ENCODE measurements at regions not wholly inside any gene's neighbourhood (a gene's known extent, or its start where the extent isn't known, plus 50 kb on each side); places are given as distances from the start of the nearest gene placed in this dataset.

DNA sequence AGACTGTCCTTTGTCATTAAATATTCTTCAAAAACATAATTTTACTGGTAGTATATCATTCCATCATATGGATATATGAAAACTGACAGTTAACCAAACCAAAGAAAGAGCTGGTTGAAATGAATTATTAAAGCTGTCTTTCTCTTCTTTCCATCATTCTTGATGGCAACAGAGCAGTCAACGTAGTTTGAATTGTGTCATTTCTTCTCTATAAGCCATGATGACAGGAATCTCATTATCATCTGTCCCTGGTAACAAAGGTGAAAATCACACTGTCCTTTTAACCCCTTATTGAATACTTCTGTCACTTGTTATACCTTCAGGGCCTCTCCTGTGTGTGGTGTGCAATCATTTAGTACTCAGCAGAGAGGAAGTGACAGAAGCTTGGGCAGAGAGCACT is 197.0 kb upstream of the SLITRK2 start:
- Mint-ChIP-seq H3K4me1 (peaks cover 2 to 3% of the 10 kb centered on the region in 2 experiments), H3K36me3 (ENCODE audit: insufficient read depth in 1 of 3, low read depth in 3 of 3) (no peaks in the 10 kb centered on the region), H3K27me3 (ENCODE audit: low read depth) (no peaks in the 10 kb centered on the region; the same call in 1 of the 2 replicates), H3K4me3 (no peak overlapping the region), H3K9me3 (peaks cover 53 to 58% of the 10 kb centered on the region in 2 experiments), H3K27ac (no peak overlapping the region)
- no peak overlapping the region for H4K8ac ChIP-seq (replicated peaks; ENCODE audit: insufficient read length, low read depth, low read length)
- no peak overlapping the region for H3K23ac ChIP-seq (ENCODE audit: insufficient read length, low read depth, low read length)
- no peak overlapping the region for H4K91ac ChIP-seq (ENCODE audit: insufficient read length, low read depth, low read length)
- H3K4me2 ChIP-seq (ENCODE audit: insufficient read depth, insufficient read length, low read length), result no peak overlapping the region
- no peak for DNase-seq
- no peaks in the 10 kb centered on the region for H4K20me1 ChIP-seq (ENCODE audit: control insufficient read depth, insufficient read depth, insufficient read length)
- no peaks in the 10 kb centered on the region for H3K4me1 ChIP-seq (ENCODE audit: insufficient read depth, low read length)
- no peak overlapping the region for H3K9ac ChIP-seq (ENCODE audit: extremely low read depth, insufficient read length, low read length)
- H2BK12ac ChIP-seq (ENCODE audit: insufficient read length, low read depth, low read length), result no peak overlapping the region
- no peak overlapping the region for H3K27ac ChIP-seq (ENCODE audit: insufficient read length, low read depth, low read length)
- no peak overlapping the region for H3K18ac ChIP-seq (ENCODE audit: insufficient read length, low read depth, low read length)
- no peak overlapping the region for H2AFZ ChIP-seq (ENCODE audit: low read length)
- no peaks in the 10 kb centered on the region for H3K27me3 ChIP-seq (ENCODE audit: insufficient read depth, low read length)
- no peak overlapping the region for H2BK120ac ChIP-seq (ENCODE audit: low read depth, low read length, poor library complexity, severe bottlenecking)
- no peak overlapping the region for H2BK20ac ChIP-seq (ENCODE audit: low read depth, low read length, poor library complexity, severe bottlenecking)
- H4K5ac ChIP-seq (ENCODE audit: insufficient read length, low read depth, low read length), result no peak overlapping the region
- H3K4ac ChIP-seq (ENCODE audit: low read depth, low read length), result no peak overlapping the region
- no peak overlapping the region for H3K56ac ChIP-seq (ENCODE audit: insufficient read length, low read depth, low read length)
- TF ChIP-seq, protein P1, sequence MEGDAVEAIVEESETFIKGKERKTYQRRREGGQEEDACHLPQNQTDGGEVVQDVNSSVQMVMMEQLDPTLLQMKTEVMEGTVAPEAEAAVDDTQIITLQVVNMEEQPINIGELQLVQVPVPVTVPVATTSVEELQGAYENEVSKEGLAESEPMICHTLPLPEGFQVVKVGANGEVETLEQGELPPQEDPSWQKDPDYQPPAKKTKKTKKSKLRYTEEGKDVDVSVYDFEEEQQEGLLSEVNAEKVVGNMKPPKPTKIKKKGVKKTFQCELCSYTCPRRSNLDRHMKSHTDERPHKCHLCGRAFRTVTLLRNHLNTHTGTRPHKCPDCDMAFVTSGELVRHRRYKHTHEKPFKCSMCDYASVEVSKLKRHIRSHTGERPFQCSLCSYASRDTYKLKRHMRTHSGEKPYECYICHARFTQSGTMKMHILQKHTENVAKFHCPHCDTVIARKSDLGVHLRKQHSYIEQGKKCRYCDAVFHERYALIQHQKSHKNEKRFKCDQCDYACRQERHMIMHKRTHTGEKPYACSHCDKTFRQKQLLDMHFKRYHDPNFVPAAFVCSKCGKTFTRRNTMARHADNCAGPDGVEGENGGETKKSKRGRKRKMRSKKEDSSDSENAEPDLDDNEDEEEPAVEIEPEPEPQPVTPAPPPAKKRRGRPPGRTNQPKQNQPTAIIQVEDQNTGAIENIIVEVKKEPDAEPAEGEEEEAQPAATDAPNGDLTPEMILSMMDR (conservative IDR thresholded peaks at IDR 0.05), result no peak
- H3K79me1 ChIP-seq (ENCODE audit: insufficient read depth, low read depth, low read length, poor library complexity, severe bottlenecking), result no peaks in the 10 kb centered on the region
- no peak overlapping the region for H2BK5ac ChIP-seq (ENCODE audit: insufficient read length, low read length)
- no peak overlapping the region for H3K14ac ChIP-seq (ENCODE audit: insufficient read depth, low read length)
- H3K23me2 ChIP-seq (ENCODE audit: insufficient read length, low read depth, low read length, poor library complexity, severe bottlenecking), result no peaks in the 10 kb centered on the region
- H3K79me2 ChIP-seq (ENCODE audit: insufficient read depth, low read length), result no peaks in the 10 kb centered on the region
- peaks cover 39% of the 10 kb centered on the region for H3K9me3 ChIP-seq (ENCODE audit: control insufficient read depth, low read depth, low read length)
- no peak overlapping the region for H2BK15ac ChIP-seq (ENCODE audit: low read depth, low read length)
- H2AK5ac ChIP-seq (ENCODE audit: insufficient read length, low read length), result no peak overlapping the region
- no peak overlapping the region for H3T11ph ChIP-seq (ENCODE audit: low read length)
- no CpG with 5 or more reads among the region's 1 CpG for WGBS (ENCODE audit: extremely low coverage, insufficient read length, low lambda C conversion rate)
